HG02798 (cell line): ENCODE measurements at regions not wholly inside any gene's neighbourhood (a gene's known extent, or its start where the extent isn't known, plus 50 kb on each side); places are given as distances from the start of the nearest gene placed in this dataset.
"Not testable (repeated sequence)": the region's sequence is repeated elsewhere in the genome, so short reads cannot be mapped to it uniquely, and the experiment has no call there.

Source experiments
- ATAC-seq: cut with Tn5 transposase; IDR thresholded peaks from one replicate; pipeline ENCODE4 v1.9.1; 2021; ENCODE audit warnings: mild to moderate bottlenecking; ENCODE audit not compliant: unreplicated experiment, poor library complexity

DNA sequence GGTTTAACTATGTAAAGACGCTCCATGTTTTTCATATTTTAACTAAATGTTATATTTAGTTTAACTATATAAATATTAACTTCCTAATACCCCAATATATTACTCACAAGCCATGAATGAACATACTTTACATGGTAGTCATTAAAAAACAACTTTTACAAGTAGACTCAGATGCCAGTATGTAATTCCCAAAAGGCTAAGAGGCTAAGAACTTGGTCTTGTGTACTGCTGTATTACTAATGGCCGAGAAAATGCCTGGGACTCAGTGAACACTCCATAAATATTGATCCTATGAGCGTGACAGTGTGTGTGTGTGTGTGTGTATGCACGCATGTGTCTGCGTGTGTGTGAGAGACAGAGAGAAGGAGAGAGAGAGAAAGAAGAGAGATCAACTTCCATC, 2342.0 kb upstream of the PCDH20 start:
- ATAC-seq, result not testable (repeated sequence)

DNA sequence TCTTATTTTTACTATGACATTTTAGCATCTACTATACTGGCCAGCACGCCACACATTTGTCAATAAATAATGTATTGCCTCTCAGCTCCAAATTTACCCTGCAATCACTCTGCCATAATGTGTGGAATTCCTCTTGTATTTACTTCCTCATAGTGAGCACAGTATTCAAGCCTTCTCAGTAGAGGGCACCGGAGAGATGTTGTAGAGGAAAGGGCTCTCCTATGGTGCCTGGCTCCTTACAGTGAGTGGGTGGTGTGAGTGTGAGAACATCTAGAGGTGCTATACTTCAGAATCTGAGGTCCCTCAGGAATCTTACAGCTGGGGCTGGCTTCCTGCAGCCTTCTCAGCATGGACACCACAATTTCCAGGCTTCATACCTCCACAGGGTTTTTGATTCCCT, 2334.2 kb upstream of the PCDH20 start:
- ATAC-seq, result peak; percentile 69

DNA sequence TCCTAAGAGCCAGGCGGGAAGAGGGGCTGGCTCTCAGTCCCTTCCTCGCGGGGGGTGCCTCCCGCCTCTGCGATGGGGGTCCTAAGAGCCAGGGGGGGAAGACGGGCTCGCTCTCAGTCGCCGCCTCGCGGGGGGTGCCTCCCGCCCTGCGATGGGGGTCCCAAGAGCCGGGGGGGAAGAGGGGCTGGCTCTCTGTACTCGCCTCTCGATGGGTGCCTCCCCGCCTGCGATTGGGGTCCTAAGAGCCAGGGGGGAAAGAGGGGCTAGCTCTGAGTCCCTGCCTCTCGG, 2326.1 kb upstream of the PCDH20 start:
- ATAC-seq, result not testable (repeated sequence)

DNA sequence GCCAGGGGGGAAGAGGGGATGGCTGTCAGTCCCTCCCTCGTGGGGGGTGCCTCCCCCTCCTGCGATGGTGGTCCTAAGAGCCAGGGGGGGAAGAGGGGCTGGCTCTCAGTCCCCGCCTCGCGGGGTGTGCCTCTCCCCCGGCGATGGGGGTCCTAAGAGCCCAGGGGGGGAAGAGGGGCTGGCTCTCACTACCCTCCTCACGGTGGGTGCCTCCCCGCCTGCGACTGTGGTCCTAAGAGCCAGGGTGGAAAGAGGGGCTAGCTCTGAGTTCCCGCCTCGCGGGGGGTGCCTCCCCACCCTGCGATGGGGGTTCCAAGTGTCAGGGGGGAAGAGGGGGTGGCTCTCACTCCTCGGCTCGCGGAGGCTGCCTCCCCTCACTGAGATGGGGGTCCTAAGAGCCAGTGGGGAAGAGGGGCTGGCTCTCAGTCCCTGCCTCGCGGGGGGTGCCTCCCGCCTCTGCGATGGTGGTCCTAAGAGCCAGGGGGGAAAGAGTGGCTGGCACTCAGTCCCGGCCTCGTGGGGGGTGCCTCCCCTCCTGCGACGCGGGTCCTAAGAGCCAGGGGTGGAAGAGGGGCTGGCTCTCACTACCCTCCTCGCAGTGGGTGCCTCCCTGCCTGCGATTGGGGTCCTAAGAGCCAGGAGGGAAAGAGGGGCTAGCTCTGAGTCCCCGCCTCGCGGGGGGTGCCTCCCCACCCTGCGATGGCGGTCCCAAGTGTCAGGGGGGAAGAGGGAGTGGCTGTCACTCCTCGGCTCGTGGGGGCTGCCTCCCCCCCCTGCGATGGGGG, 2325.6 kb upstream of the PCDH20 start:
- no peak for ATAC-seq

DNA sequence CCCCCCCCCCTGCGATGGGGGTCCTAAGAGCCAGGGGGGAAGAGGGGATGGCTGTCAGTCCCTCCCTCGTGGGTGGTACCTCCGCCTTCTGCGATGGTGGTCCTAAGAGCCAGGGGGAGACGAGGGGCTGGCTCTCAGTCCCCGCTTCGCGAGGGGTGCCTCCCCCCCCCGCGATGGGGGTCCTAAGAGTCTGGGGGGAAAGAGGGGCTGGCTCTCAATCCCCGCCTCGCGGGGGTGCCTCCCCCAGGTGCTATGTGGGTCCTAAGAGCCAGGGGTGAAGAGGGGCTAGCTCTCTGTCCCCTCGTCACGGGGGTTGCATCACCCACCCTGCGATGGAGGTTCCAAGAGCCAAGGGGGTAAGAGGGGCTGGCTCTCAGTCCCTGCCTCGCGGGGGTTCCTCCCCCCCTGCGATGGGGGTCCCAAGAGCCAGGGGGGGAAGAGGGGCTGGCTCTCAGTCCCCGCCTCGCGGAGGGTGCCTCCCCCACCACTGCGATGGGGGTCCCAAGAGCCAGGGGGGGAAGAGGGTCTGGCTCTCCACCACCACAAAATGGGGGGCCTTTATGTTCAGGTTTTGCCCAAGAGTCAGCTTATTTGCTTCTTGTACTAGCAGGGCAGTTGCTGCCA, 2323.6 kb upstream of the PCDH20 start:
- ATAC-seq, result not testable (repeated sequence)

DNA sequence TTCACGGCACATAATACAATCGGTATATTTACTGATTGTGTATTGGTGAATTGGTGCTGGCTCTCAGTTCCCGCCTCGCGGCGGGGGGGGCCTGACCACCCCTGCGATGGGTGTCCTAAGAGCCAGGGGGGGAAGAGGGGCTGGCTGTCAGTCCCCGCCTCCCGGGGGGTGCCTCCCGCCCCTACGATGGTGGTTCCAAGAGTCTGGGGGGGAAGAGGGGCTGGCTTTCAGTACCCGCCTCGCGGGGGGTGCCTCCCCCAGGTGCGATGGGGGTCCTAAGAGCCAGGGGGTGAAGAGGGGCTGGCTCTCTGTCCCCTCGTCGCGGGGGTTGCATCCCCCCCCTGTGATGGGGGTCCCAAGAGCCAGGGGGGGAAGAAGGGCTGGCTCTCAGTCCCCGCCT, 2321.8 kb upstream of the PCDH20 start:
- ATAC-seq, result no peak

DNA sequence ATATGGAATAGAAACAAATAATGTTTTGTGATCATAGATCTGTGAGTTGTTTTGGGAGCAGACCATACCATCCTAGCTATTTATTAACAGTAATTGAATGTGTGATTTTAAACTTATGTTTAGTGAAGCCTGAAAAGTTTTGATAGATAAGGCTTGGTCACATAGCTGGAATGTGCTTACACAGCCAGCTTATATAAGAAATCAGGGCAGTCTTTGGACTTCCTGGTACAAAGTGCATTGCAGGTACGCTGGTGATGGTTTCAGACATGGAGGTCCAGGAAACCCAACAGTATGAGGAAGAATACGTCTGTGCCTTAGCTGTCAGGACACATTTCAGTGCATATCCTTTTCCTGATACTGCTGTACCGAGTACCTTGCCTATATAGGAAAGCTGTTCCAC, 2316.2 kb upstream of the PCDH20 start:
- ATAC-seq, result no peak

DNA sequence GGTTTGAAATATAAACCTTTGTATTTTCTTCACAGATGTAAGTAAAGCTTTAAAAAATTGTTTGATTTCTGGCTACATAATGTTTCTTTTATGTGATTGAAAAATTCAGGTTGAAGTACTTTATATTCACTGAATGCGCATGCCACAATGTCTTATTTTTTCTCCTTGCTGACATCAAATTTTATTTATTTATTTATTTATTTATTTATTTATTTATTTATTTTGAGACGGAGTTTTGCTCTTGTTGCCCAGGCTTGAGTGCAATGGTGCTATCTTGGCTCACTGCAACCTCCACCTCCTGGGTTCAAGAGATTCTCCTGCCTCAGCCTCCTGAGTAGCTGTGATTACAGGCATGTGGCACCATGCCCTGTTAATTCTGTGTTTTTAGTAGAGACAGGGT, 2296.5 kb upstream of the PCDH20 start:
- ATAC-seq, result not testable (repeated sequence)

DNA sequence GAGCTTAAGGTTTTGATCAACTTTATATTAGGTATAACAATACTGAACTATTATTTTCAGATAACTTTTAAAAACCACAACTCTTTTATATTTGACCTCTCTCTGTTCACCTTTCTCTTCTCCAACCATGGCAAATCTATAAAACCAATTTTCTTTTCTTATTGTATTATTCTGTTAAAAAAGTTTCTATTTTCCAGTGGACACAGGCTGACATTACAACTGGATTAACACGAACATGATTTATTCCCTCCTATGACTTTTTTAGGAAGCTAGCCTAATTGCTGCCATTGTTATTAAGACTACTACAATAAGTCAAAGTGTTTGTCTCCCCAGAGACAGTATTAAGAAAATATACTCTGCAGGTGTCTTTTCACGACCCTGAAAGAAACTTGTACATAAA, 2291.1 kb upstream of the PCDH20 start:
- ATAC-seq, result no peak

DNA sequence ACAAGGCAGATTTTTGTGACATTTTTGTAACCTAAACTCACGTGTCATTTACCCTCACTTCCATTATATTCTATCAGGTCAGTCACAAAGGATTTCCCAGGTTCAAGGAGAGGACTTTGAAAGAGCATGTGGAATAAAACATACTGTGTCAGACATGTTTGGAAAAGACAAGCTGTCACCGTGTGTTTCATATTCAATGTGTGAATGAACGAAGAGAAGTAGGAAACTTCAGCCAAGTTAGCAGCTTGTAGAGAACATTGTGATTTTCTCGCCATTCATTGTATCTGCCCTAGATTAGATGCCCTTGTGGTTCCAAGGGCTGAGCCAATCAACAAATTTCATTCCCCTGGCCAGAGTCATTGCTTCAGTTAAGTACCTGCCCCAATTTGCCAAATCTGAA, 2288.9 kb upstream of the PCDH20 start:
- no peak for ATAC-seq

DNA sequence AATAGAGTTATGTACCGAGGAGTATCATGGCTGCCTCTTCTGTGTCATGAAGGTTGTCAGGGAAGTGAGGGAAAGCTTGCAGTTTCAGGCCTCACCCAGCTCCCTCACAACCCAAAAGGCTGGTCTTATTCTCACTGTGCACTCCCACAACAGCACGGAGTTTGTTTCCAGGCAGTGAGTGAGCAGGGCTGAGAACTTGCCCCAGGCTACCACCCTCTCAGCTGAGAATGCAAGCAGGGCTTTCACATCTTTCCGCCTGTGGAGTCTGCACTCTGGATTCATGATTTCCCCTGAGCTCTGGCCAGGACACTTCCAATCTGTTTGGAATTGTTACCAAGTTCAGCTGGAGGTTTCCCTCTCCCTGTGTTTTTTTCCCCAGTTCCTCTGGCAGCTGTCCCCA, 2284.7 kb upstream of the PCDH20 start:
- no peak for ATAC-seq

DNA sequence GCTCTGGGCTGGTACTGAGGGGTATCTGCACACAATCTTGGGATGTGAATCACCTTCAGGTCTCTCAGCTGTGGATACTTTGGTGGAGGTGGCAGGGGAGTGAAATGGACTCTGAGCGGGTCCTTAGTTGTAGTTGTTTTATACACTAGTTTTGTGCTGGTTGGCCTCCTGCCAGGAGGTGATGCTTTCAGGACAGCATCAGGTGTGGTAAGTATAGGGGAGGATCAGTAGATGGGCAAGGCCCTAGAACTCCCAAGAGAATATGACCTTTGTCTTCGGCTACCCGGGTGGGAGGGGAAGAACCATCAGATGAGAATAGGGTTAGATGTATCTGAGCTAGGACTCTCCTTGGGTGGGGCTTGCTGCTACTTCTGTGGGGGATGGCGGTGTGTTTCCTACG, 2284.3 kb upstream of the PCDH20 start:
- no peak for ATAC-seq

DNA sequence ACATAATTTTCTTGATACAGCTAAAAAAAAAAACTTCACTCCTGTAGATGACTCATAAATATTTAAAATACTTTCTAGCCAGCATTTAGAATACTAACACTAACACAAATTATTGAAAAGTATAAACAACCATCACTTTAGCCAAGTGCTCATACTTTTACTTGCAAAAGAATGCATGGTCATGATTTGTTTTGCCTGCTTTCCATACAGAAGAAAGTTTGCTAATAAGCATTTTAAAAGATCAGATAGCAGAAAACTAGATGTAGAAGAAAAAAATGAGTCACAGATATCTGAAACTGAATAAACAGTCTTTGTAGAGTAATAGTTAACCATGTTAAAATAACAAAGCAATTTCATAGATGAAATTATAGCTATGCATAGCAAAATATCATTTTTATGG, 2280.4 kb upstream of the PCDH20 start:
- no peak for ATAC-seq

DNA sequence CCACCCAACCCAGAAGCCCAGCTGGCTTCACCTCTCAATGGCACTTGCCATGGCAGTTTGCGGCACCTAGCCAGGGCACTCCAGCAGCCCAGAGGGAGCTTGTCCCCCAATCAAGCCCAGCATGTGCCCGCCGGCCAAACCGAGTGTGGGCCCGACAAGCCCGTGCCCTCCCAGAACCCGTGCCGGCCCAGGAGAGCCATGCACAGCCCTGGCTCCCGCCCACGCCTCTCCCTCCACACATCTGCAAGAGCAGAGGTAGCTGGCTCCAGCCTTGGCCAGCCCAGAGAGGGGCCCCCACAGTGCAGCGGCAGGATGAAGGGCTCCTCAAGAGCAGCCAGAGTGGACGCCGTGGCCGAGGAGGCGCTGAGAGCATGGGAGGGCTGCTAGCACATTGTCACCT, 2278.0 kb upstream of the PCDH20 start:
- no peak for ATAC-seq

DNA sequence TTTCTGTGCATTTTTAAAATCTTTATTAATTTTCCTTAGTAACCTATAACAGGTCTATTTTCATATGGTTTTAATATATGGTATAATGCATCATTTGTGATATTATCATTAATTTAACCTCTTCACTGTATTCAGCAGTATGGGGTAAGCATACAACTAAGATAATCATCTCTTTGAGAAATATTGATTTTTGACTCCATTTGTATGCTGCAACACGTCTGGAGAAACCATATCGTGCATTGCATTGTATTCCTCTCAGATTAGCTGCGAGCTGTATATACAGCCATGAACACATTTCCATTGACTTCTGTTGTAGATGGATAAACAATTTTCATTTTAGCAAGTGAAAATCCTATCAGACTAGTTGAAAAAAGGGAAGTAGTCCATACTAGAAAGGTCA, 2275.8 kb upstream of the PCDH20 start:
- ATAC-seq, result no peak

DNA sequence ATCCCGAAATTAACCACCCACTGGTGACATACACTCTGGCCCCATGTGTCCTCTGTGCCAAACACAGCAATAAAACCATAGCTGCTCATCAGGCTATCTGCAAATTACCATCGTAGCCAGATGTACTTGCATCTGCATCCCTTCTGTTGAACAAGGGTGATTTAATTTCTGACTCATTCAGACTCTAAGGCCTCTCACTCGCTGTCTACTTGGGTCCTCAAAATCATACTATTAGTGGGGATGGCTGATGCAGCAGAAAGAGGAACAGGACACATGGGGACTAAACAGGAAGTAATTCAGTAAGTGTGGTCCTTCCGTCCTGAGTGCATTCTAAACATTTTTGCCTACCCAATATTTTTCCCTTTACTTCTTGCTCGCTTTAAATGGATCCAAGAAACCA, 2275.0 kb upstream of the PCDH20 start:
- ATAC-seq, result no peak

DNA sequence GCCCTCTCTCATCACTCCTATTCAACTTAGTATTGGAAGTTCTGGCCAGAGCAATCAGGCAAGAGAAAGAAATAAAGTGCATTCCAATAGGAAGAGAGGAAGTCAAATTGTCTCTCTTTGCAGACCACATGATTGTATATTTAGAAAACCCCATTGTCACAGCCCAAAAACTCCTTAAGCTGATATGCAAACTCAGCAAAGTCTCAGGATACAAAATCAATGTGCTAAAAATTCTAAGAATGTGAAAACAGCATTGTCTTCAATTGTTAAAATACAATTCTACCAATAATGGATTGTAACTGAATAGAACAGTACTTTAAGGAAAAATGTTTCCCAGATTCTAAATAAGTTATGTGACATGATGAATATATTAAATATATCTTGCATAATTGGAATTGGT, 2269.2 kb upstream of the PCDH20 start:
- ATAC-seq, result no peak

DNA sequence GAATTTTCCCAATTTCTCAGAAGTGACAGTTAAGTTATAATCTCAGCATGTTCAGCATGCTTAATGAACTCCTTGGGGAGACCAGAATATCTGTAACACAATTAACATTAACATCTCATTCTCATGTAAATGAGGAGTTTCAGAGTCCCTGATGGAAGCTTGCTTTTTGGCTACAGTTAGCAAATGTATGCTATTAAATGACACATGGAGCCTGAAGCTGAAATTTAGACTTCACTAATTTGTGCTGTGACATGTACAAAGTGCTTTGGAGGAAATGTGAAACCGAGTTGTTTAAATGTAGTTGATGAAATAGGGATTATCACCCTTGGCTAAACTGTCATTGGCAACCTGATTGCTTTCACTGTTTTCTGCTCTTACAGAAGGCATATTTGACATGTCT, 2265.1 kb upstream of the PCDH20 start:
- ATAC-seq, result no peak

DNA sequence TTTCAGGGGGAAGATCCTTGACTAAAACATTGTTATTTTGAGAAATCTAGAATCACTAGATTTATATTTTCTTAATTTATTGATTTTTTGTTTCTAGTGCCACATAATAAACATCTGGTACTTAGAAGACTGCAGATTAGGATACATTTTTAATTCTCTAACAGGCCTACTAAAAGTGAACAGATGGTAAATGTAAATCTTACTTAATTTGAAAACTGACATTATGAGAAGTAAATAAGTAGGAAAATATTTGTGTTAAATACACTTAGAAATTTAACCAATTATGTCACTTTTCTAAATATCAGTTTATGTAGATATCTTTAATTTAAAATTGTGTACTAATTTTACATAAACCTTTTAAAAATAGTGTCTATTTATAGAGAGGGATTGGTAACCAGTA, 2255.6 kb upstream of the PCDH20 start:
- ATAC-seq, result no peak

DNA sequence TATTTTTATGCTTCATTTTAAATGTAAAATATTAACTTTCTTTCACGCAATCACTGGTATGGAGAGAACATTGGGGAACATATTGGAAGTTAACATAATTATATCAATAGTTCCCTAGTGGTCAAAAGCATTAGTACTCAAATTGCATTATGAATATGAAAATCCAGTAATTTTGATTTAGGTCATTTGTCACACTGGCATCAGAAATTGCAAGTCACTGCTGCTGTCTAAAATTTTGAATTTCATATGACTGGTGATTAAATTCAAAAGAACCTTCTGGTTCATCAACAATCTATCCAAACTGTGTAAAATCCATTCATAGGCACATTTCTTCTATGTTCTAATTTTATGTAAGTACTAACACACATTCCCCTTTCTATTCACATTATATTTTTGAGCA, 2235.7 kb upstream of the PCDH20 start:
- ATAC-seq, result no peak

DNA sequence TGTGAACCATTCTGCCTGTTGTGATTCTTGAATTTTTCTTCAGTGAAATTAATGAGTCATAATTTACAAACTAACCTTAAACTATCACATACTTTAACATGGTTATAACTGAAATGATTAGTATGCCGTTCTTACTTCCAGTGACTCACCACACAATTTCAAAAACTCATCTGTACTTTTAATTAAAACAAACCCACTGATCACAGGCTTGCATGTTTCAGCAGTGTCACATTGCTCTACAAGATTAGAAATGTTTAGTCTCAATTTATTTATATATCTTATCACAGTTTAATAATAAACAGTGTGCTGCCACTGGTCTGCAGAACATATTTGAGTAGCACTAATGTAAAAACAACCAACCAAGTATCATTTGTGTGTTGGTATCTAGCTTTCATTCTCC, 2227.9 kb upstream of the PCDH20 start:
- ATAC-seq, result no peak

DNA sequence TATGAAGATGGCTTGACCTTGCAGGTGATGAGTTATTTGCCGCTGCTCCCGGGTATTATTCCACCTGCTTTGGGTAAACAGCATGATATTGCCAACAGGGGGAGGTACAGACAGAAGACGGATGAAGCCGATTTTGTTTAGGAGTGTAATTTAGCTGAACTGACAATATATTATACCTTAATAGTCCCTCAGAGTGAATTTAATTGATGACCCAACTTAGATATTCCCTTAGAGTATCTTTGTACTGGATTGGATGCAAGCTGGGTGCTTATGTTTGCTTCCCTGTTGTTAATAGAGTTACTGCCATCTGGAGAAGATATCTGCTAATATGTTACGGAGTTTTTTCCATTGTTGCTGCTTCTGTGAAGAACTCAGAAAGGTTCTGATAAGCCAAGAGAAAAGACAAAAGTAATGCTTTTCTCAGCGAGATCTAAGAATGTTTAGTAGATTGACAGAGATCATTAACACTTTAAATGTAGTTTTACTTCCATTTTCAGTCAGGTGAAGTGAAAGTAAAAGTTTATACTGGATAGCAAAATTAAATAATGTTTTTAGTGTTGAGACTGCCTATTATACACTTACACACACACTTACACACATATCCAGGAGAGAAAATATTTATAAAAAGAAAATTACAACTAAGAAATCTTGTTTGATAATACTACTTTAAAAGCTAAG, 2220.8 kb upstream of the PCDH20 start:
- ATAC-seq, result peak; percentile 60
